ENCODE measurements at regions not wholly inside any gene's neighbourhood (a gene's known extent, or its start where the extent isn't known, plus 50 kb on each side); places are given as distances from the start of the nearest gene placed in this dataset.

DNA sequence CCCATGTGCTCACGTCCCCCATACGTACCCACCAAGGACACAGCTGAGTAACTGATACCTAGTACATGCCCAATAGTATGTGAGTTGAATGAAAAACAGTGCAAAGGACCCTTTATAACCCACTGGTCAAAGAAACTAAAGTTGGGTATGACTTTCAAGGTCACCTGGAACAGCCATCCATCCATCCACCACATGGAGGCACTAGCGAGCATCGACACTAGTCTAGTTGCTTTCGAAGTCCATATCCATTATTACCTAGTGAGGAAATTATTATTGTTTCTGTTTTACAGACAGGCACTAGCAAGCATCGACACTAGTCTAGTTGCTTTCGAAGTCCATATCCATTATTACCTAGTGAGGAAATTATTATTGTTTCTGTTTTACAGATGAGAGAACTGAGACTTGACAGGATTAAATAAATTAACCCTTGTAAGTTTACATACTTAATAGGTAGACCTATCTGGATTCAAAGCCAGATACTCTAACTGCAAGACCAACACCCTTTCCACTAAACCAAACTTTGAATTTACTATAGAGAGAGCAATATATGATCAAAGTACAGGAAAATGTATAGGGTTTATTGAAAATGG is 233.7 kb downstream of the METTL4 start:
- H3K9me3 Mint-ChIP-seq: no peaks in the 10 kb centered on the region
- no peaks in the 10 kb centered on the region for H3K36me3 Mint-ChIP-seq
- TF ChIP-seq CTCF (conservative IDR thresholded peaks at IDR 0.05): peak; percentile 68
- H3K27me3 Mint-ChIP-seq: peaks cover 3% of the 10 kb centered on the region
- no peak for DNase-seq (ENCODE audit: extremely low spot score, unreplicated experiment)
- no peak overlapping the region for H3K27ac Mint-ChIP-seq
- no peaks in the 10 kb centered on the region for H3K4me1 Mint-ChIP-seq (ENCODE audit: unreplicated experiment)
- no peak overlapping the region for H3K4me3 Mint-ChIP-seq

GRCh38 chr18:2338601-2339000 is 232.7 kb downstream of the METTL4 start:
- no peak for DNase-seq (ENCODE audit: extremely low spot score, unreplicated experiment)
- Mint-ChIP-seq H3K4me1 (ENCODE audit: unreplicated experiment) (no peaks in the 10 kb centered on the region), H3K27me3 (peaks cover 3% of the 10 kb centered on the region), H3K36me3 (no peaks in the 10 kb centered on the region), H3K4me3 (no peak overlapping the region), H3K27ac (no peak overlapping the region), H3K9me3 (no peaks in the 10 kb centered on the region)
- no peak for TF ChIP-seq CTCF (conservative IDR thresholded peaks at IDR 0.05)

DNA sequence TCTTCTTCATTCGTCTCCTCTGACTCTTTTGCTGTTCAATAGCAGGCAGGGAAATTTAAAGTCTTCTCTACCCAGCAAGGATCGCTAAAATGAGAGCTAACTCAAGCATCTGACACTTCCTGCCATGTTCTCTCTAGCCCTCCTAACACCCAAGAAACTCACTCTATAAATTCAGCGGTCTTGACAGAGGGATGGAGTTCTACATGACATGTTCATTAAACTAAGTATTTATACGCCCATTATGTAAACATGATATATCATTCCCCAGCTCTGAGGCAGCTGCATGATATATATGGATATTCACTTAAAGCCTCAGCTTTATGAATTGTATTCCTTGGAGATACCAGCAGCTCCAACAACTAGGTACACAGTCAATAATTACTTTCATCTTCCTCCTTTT is 231.0 kb downstream of the METTL4 start:
- Mint-ChIP-seq H3K27ac (no peak overlapping the region), H3K36me3 (no peaks in the 10 kb centered on the region), H3K4me1 (ENCODE audit: unreplicated experiment) (no peaks in the 10 kb centered on the region), H3K9me3 (no peaks in the 10 kb centered on the region), H3K27me3 (peaks cover 3% of the 10 kb centered on the region), H3K4me3 (no peak overlapping the region)
- DNase-seq (ENCODE audit: extremely low spot score, unreplicated experiment): no peak
- no peak for TF ChIP-seq CTCF (conservative IDR thresholded peaks at IDR 0.05)

DNA sequence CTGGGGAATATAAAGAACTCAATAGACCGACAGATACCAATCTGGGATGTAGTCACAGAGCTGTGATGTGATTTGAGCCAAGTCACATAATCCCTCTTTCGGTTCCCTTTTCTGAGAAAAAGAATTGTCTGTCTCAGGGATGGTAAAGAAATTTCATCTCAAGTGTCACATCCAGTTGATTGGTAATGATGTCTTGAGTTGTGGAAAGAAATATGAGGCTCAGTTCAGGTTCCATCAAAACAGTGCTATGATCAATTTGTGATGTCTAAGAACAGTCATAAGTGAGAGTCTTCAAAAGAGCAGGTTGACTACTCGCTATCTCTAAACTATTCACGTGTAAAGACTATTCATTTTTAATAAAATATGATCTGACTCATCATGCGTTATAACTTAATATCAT is 223.3 kb downstream of the METTL4 start:
- TF ChIP-seq CTCF (conservative IDR thresholded peaks at IDR 0.05): no peak
- Mint-ChIP-seq H3K4me3 (no peak overlapping the region), H3K9me3 (no peaks in the 10 kb centered on the region), H3K4me1 (ENCODE audit: unreplicated experiment) (no peaks in the 10 kb centered on the region), H3K27ac (no peak overlapping the region), H3K36me3 (no peaks in the 10 kb centered on the region), H3K27me3 (peaks cover 4% of the 10 kb centered on the region)
- DNase-seq (ENCODE audit: extremely low spot score, unreplicated experiment): no peak

DNA sequence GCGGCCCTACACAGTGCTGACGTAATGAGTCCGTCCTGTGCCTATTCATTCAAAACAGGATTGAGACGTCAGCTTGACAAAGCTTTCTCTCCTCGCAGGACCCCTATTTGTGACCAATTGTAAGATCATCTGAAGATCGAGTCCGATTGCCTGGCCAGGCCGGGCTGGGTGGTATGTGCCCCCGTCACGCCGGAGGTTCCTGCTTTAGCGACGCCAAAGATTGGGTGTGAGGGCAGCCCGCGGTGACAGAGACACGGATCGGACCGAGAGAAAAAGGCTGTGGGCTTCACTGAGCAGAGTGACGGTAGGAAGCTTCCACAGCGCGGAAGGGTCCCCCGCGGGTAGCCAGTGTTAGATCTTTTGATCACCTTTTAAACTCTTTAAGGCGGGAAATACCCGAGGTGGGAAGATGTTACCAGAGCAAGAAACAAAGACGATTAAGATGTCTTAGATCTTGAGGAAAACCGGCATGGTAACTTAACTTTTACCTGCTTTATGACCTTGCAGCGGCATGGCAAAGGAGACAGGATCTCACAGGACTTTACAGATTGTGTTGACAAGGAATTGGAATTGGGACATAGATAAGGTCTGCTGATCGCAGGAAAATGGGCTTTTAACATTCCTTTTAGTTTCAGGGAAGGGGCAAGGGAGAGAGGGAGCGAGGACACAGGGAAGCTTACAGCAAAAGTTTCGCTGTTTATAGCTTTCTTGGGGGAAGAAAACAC is 220.0 kb downstream of the METTL4 start:
- H3K27ac Mint-ChIP-seq: no peak overlapping the region
- H3K27me3 Mint-ChIP-seq: peaks cover 4% of the 10 kb centered on the region
- H3K9me3 Mint-ChIP-seq: no peaks in the 10 kb centered on the region
- H3K4me1 Mint-ChIP-seq (ENCODE audit: unreplicated experiment): no peaks in the 10 kb centered on the region
- no peaks in the 10 kb centered on the region for H3K36me3 Mint-ChIP-seq
- H3K4me3 Mint-ChIP-seq: no peak overlapping the region
- no peak for DNase-seq (ENCODE audit: extremely low spot score, unreplicated experiment)
- no peak for TF ChIP-seq CTCF (conservative IDR thresholded peaks at IDR 0.05)
